ENCODE measurements at regions not wholly inside any gene's neighbourhood (a gene's known extent, or its start where the extent isn't known, plus 50 kb on each side); places are given as distances from the start of the nearest gene placed in this dataset.

DNA sequence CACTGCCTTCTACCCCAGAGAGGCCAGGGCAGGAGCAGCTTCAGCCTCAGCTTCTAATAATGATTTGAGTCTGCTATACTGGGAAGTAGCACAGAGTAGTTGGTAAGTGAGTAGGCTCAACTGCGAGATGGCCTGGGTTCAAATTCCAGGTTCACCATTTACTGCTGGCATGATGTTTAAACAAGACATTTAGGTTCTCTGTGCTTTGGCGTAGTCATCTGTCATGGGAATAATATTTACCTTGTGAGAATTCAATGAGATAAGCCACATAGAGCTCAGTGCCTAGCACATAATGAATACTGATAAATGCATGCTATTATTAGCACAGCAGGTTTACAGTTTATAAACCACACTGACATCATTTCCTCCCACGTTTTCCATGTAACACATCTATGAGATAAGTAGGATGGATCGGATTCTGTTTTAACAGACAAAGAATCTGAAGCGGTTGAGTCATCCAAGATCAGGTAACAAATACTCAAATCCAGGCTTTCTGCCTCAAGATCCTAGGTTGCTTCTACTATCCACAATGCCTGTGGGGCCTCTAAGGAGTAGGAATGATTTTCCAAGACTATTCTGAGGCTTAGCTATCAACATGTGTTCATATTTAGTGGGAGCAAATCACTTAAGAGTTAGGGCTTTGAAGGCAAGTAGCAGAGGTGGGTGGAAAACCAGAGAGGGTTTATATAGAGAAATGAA lies 72.9 kb upstream of the DTNBP1 start (continued):
- no peak for TF ChIP-seq MYB (IDR thresholded peaks at IDR 0.05; ENCODE audit: borderline replicate concordance, low read depth, low read length)
- no peak for TF ChIP-seq TARDBP (IDR thresholded peaks at IDR 0.05; ENCODE audit: borderline replicate concordance)
- no peak for TF ChIP-seq YBX1 (IDR thresholded peaks at IDR 0.05)
- TF ChIP-seq CHD4 (IDR thresholded peaks at IDR 0.05): no peak
- TF ChIP-seq STAT3 (IDR thresholded peaks at IDR 0.05; ENCODE audit: low read depth, low read length): no peak
- TF ChIP-seq RUNX3 (IDR thresholded peaks at IDR 0.05; ENCODE audit: low read length): peak; percentile 91
- peak; percentile 97 for TF ChIP-seq ATF7 (IDR thresholded peaks at IDR 0.05; ENCODE audit: low read depth)
- TF ChIP-seq SP1 (IDR thresholded peaks at IDR 0.05; ENCODE audit: low read depth, low read length): no peak
- TF ChIP-seq, protein P1, sequence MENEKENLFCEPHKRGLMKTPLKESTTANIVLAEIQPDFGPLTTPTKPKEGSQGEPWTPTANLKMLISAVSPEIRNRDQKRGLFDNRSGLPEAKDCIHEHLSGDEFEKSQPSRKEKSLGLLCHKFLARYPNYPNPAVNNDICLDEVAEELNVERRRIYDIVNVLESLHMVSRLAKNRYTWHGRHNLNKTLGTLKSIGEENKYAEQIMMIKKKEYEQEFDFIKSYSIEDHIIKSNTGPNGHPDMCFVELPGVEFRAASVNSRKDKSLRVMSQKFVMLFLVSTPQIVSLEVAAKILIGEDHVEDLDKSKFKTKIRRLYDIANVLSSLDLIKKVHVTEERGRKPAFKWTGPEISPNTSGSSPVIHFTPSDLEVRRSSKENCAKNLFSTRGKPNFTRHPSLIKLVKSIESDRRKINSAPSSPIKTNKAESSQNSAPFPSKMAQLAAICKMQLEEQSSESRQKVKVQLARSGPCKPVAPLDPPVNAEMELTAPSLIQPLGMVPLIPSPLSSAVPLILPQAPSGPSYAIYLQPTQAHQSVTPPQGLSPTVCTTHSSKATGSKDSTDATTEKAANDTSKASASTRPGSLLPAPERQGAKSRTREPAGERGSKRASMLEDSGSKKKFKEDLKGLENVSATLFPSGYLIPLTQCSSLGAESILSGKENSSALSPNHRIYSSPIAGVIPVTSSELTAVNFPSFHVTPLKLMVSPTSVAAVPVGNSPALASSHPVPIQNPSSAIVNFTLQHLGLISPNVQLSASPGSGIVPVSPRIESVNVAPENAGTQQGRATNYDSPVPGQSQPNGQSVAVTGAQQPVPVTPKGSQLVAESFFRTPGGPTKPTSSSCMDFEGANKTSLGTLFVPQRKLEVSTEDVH (IDR thresholded peaks at IDR 0.05; ENCODE audit: low read depth, partially characterized antibody): no peak
- TF ChIP-seq ASH2L (IDR thresholded peaks at IDR 0.05; ENCODE audit: borderline replicate concordance, low read depth): no peak
- TF ChIP-seq, protein P2, sequence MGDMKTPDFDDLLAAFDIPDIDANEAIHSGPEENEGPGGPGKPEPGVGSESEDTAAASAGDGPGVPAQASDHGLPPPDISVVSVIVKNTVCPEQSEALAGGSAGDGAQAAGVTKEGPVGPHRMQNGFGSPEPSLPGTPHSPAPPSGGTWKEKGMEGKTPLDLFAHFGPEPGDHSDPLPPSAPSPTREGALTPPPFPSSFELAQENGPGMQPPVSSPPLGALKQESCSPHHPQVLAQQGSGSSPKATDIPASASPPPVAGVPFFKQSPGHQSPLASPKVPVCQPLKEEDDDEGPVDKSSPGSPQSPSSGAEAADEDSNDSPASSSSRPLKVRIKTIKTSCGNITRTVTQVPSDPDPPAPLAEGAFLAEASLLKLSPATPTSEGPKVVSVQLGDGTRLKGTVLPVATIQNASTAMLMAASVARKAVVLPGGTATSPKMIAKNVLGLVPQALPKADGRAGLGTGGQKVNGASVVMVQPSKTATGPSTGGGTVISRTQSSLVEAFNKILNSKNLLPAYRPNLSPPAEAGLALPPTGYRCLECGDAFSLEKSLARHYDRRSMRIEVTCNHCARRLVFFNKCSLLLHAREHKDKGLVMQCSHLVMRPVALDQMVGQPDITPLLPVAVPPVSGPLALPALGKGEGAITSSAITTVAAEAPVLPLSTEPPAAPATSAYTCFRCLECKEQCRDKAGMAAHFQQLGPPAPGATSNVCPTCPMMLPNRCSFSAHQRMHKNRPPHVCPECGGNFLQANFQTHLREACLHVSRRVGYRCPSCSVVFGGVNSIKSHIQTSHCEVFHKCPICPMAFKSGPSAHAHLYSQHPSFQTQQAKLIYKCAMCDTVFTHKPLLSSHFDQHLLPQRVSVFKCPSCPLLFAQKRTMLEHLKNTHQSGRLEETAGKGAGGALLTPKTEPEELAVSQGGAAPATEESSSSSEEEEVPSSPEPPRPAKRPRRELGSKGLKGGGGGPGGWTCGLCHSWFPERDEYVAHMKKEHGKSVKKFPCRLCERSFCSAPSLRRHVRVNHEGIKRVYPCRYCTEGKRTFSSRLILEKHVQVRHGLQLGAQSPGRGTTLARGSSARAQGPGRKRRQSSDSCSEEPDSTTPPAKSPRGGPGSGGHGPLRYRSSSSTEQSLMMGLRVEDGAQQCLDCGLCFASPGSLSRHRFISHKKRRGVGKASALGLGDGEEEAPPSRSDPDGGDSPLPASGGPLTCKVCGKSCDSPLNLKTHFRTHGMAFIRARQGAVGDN (IDR thresholded peaks at IDR 0.05): no peak
- TF ChIP-seq ZZZ3 (IDR thresholded peaks at IDR 0.05; ENCODE audit: control insufficient read depth, insufficient read length, low read depth): no peak
- no peak for TF ChIP-seq POLR2A (IDR thresholded peaks at IDR 0.05; ENCODE audit: low read depth, low read length)
- no peak for TF ChIP-seq LARP7 (IDR thresholded peaks at IDR 0.05)
- no peak for TF ChIP-seq NR2C1 (IDR thresholded peaks at IDR 0.05)
- TF ChIP-seq TCF12 (IDR thresholded peaks at IDR 0.05; ENCODE audit: low read depth, low read length): no peak
- no peak for TF ChIP-seq SMAD5 (IDR thresholded peaks at IDR 0.05; ENCODE audit: low read depth)
- TF ChIP-seq, protein P3, sequence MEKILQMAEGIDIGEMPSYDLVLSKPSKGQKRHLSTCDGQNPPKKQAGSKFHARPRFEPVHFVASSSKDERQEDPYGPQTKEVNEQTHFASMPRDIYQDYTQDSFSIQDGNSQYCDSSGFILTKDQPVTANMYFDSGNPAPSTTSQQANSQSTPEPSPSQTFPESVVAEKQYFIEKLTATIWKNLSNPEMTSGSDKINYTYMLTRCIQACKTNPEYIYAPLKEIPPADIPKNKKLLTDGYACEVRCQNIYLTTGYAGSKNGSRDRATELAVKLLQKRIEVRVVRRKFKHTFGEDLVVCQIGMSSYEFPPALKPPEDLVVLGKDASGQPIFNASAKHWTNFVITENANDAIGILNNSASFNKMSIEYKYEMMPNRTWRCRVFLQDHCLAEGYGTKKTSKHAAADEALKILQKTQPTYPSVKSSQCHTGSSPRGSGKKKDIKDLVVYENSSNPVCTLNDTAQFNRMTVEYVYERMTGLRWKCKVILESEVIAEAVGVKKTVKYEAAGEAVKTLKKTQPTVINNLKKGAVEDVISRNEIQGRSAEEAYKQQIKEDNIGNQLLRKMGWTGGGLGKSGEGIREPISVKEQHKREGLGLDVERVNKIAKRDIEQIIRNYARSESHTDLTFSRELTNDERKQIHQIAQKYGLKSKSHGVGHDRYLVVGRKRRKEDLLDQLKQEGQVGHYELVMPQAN (conservative IDR thresholded peaks at IDR 0.05): no peak
- TF ChIP-seq SMAD1 (IDR thresholded peaks at IDR 0.05; ENCODE audit: low read depth, partially characterized antibody): no peak
- TF ChIP-seq, protein P4, sequence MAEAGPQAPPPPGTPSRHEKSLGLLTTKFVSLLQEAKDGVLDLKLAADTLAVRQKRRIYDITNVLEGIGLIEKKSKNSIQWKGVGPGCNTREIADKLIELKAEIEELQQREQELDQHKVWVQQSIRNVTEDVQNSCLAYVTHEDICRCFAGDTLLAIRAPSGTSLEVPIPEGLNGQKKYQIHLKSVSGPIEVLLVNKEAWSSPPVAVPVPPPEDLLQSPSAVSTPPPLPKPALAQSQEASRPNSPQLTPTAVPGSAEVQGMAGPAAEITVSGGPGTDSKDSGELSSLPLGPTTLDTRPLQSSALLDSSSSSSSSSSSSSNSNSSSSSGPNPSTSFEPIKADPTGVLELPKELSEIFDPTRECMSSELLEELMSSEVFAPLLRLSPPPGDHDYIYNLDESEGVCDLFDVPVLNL (IDR thresholded peaks at IDR 0.05; ENCODE audit: low read depth, low read length): no peak
- no peak for TF ChIP-seq IRF4 (IDR thresholded peaks at IDR 0.05; ENCODE audit: low read depth, low read length)

Data from GM12878 (cell line).